ENCODE measurements at regions not wholly inside any gene's neighbourhood (a gene's known extent, or its start where the extent isn't known, plus 50 kb on each side); places are given as distances from the start of the nearest gene placed in this dataset.
A peak's percentile ranks its signal among the peaks of the same experiment; 100 is the strongest.

DNA sequence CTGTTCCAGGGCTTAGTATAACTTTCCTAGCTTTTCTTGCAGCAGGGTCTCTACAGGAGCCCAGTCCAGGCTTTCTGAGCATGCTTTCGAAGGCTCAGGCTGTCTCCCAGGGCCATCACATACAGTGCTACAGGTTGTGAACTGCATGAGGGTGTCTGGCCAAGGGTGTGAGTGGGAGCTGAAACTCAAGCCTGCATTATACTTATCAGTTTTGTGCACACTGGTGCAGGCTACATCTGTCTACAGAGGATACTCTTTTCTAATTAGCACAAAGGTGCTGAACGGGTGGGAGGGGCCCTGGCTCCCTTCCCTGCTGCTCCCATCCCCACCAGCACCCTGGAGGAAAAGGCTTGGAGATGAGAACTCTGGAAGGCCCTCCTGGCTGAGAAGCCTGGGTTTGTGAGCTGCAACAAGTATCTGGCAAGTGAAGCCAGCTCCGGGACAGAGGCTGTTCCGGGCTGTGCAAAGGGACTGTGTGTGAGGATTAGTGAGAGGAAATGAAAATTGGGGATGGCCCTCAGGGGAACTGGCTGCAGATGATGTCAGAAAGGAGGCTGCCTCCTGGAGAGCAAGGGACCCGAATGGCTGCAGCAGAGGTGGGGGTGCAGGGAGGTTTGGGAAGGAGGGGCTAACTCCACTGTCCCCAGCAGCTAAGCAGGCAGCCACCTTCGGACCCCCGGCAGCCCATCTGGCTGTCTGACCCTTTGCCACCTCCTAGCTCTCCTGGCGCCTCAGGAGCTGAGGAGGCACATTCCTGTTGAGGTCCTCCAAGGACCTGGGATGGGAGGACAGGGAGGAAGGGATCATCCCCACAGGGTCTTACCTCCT lies 68.5 kb downstream of the EFNB1 start:
- no peaks in the 10 kb centered on the region for H3K9me3 ChIP-seq (ENCODE audit: control insufficient read depth in 4 of 4, insufficient read depth in 3 of 4, low read length in 3 of 4)
- peaks cover 2 to 45% (median 13%) of the 10 kb centered on the region in 5 donors for H3K4me1 ChIP-seq (ENCODE audit: control insufficient read depth in 5 of 5, insufficient read depth in 5 of 5, low read length in 5 of 5)
- peaks cover 0 to 6% (median 0%) of the 10 kb centered on the region in 3 donors for H3K27me3 ChIP-seq (ENCODE audit: control insufficient read depth in 3 of 3, insufficient read depth in 3 of 3, low read length in 2 of 3)
- no peak for DNase-seq
- no peak overlapping the region for H3K27ac ChIP-seq (ENCODE audit: low read depth in 1 of 2, low read length in 1 of 2)
- no peak overlapping the region for H3K4me3 ChIP-seq
- TF ChIP-seq, protein P1, sequence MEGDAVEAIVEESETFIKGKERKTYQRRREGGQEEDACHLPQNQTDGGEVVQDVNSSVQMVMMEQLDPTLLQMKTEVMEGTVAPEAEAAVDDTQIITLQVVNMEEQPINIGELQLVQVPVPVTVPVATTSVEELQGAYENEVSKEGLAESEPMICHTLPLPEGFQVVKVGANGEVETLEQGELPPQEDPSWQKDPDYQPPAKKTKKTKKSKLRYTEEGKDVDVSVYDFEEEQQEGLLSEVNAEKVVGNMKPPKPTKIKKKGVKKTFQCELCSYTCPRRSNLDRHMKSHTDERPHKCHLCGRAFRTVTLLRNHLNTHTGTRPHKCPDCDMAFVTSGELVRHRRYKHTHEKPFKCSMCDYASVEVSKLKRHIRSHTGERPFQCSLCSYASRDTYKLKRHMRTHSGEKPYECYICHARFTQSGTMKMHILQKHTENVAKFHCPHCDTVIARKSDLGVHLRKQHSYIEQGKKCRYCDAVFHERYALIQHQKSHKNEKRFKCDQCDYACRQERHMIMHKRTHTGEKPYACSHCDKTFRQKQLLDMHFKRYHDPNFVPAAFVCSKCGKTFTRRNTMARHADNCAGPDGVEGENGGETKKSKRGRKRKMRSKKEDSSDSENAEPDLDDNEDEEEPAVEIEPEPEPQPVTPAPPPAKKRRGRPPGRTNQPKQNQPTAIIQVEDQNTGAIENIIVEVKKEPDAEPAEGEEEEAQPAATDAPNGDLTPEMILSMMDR (IDR thresholded peaks at IDR 0.05; ENCODE audit: control extremely low read depth, extremely low read depth), result no peak
- no peak for ATAC-seq (ENCODE audit: insufficient read depth, low FRiP score)
- 76 to 81% methylated on average over 7 to 8 of the region's 8 CpGs for WGBS, 2 donors
- no peak overlapping the region for H3K9ac ChIP-seq (ENCODE audit: insufficient read depth in 1 of 2, low read length in 2 of 2)
- no peaks in the 10 kb centered on the region for H3K36me3 ChIP-seq (ENCODE audit: control insufficient read depth in 4 of 4, insufficient read depth in 4 of 4, low read length in 4 of 4)

DNA sequence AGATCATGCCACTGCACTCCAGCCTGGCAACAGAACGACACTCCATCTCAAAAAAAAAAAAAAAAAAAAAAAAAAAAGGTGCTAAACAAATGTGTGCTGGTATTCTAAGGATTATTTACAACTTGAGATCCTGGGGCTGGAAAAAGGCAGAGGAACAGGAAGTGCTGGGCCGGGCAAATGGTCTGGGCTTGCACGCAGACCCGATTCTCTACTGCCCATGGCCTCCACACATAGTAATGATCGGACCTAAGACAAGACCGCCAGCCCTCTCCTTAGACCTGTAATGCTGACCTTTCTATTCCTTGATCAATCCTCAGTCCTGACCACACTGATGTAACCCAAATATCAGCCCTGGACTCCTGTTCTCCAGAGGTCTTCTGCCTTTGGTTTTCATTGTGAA lies 67.8 kb downstream of the EFNB1 start:
- Histone ChIP-seq H3K36me3 (ENCODE audit: control insufficient read depth in 4 of 4, insufficient read depth in 4 of 4, low read length in 4 of 4) (no peaks in the 10 kb centered on the region), H3K4me1 (ENCODE audit: control insufficient read depth in 5 of 5, insufficient read depth in 5 of 5, low read length in 5 of 5) (peaks cover 2 to 47% (median 13%) of the 10 kb centered on the region in 5 donors), H3K27ac (ENCODE audit: low read depth in 1 of 2, low read length in 1 of 2) (no peak overlapping the region), H3K4me3 (no peak overlapping the region), H3K9ac (ENCODE audit: insufficient read depth in 1 of 2, low read length in 2 of 2) (no peak overlapping the region), H3K27me3 (ENCODE audit: control insufficient read depth in 3 of 3, insufficient read depth in 3 of 3, low read length in 2 of 3) (peaks cover 0 to 4% (median 0%) of the 10 kb centered on the region in 3 donors), H3K9me3 (ENCODE audit: control insufficient read depth in 4 of 4, insufficient read depth in 3 of 4, low read length in 3 of 4) (peaks cover 0 to 1% (median 0%) of the 10 kb centered on the region in 4 donors)
- 61 to 72% methylated on average over 5 to 6 of the region's 6 CpGs for WGBS, 2 donors
- no peak for DNase-seq
- TF ChIP-seq, protein P1 (IDR thresholded peaks at IDR 0.05; ENCODE audit: control extremely low read depth, extremely low read depth), result no peak
- ATAC-seq (ENCODE audit: insufficient read depth, low FRiP score), result no peak

DNA sequence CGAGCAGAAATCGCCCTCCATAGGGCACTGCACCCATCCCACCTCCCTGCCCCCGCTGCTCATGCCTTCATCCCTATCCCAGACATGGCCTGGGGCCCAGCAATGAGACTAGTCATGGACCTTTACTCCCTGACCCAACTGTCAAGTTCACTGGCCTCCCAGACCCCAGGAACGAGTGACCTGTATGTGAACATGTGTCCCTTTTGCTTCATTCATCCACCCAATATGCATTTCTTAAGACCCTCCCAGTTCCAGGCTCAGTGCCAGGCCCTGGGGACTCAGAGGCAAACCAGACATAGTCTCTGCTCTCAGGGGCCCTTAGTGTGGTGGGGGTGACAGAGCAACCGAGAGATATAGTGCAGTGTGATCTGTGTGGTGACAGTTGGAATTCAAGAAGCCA lies 67.0 kb downstream of the EFNB1 start:
- DNase-seq (peak; percentile 60 to 72 (median 68)), ATAC-seq (ENCODE audit: insufficient read depth, low FRiP score) (no peak)
- Histone ChIP-seq H3K36me3 (ENCODE audit: control insufficient read depth in 4 of 4, insufficient read depth in 4 of 4, low read length in 4 of 4) (no peaks in the 10 kb centered on the region), H3K9me3 (ENCODE audit: control insufficient read depth in 4 of 4, insufficient read depth in 3 of 4, low read length in 3 of 4) (peaks cover 0 to 1% (median 0%) of the 10 kb centered on the region in 4 donors), H3K9ac (ENCODE audit: insufficient read depth in 1 of 2, low read length in 2 of 2) (no peak overlapping the region), H3K27ac (ENCODE audit: low read depth in 1 of 2, low read length in 1 of 2) (peak overlapping the region; percentile 69 to 90), H3K27me3 (ENCODE audit: control insufficient read depth in 3 of 3, insufficient read depth in 3 of 3, low read length in 2 of 3) (peaks cover 0 to 5% (median 4%) of the 10 kb centered on the region in 3 donors), H3K4me1 (ENCODE audit: control insufficient read depth in 5 of 5, insufficient read depth in 5 of 5, low read length in 5 of 5) (peaks cover 2 to 47% (median 10%) of the 10 kb centered on the region in 5 donors), H3K4me3 (no peak overlapping the region)
- TF ChIP-seq, protein P1 (IDR thresholded peaks at IDR 0.05; ENCODE audit: control extremely low read depth, extremely low read depth), result no peak
- WGBS, 2 donors, result 45 to 64% methylated on average over 4 to 5 of the region's 5 CpGs
